ENCODE measurements at regions not wholly inside any gene's neighbourhood (a gene's known extent, or its start where the extent isn't known, plus 50 kb on each side); places are given as distances from the start of the nearest gene placed in this dataset.

DNA sequence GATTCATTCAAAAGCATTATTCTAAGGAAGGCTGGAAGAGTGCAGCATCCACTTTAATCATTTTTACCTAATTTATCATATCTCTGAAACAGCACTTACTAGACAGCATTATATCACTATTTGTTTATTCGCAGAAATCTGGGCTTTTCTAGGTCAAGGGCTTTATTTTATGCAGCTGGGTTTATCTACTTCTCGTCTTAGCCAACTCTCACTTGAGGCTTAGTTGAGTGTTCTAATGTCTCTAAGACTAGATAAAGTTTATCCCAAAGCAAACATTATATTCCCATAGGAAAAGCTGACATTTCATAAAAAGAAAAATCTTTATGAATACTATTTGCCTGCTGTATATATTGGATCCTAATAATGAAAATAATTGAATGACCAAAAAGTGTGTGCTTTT lies 720.8 kb upstream of the FLRT2 start:
- H2AFZ ChIP-seq (ENCODE audit: low read depth, low read length): no peak overlapping the region
- no CpG with 5 or more reads among the region's 2 CpGs for WGBS
- no peak overlapping the region for H3K4me3 ChIP-seq (ENCODE audit: insufficient read depth in 1 of 2, low read depth in 1 of 2, low read length in 2 of 2)
- no peak overlapping the region for H3K27ac ChIP-seq (ENCODE audit: low read length, poor library complexity, severe bottlenecking)
- H3K36me3 ChIP-seq (ENCODE audit: control insufficient read depth in 1 of 2, insufficient read depth in 2 of 2, low read depth in 1 of 2, low read length in 2 of 2): no peaks in the 10 kb centered on the region
- H3K23ac ChIP-seq (ENCODE audit: low read length in 2 of 2): no peak overlapping the region
- H2BK15ac ChIP-seq (ENCODE audit: low read depth, poor library complexity, severe bottlenecking): no peak overlapping the region
- no peak overlapping the region for H3K4me2 ChIP-seq (ENCODE audit: low read length, poor library complexity, severe bottlenecking)
- H4K8ac ChIP-seq (ENCODE audit: low read length): no peak overlapping the region
- H3K79me1 ChIP-seq (replicated peaks; ENCODE audit: low read length, poor library complexity, severe bottlenecking): no peaks in the 10 kb centered on the region
- no peak overlapping the region for H4K91ac ChIP-seq (ENCODE audit: low read length)
- no peak overlapping the region for H2BK12ac ChIP-seq (ENCODE audit: low read length in 2 of 2)
- H3K14ac ChIP-seq (ENCODE audit: low read length in 2 of 2): no peak overlapping the region
- H3K18ac ChIP-seq (ENCODE audit: low read depth in 1 of 2, low read length in 2 of 2): no peak overlapping the region
- no peaks in the 10 kb centered on the region for H3K4me1 ChIP-seq (ENCODE audit: control insufficient read depth, insufficient read depth, low read depth, low read length)
- H2BK120ac ChIP-seq (ENCODE audit: low read depth, low read length): no peak overlapping the region
- no peak overlapping the region for H3K4ac ChIP-seq (ENCODE audit: low read depth in 1 of 2, low read length in 2 of 2)
- H3K9ac ChIP-seq (ENCODE audit: low read length): no peak overlapping the region
- H3K9me3 ChIP-seq (ENCODE audit: control insufficient read depth, low read length): no peaks in the 10 kb centered on the region
- H2AK5ac ChIP-seq (ENCODE audit: low read length, severe bottlenecking): no peak overlapping the region
- DNase-seq: no peak
- no peak overlapping the region for H2BK5ac ChIP-seq (ENCODE audit: low read depth, low read length, poor library complexity, severe bottlenecking)
- no peaks in the 10 kb centered on the region for H3K27me3 ChIP-seq (ENCODE audit: control insufficient read depth in 1 of 2, insufficient read depth in 1 of 2, low read length in 2 of 2)

DNA sequence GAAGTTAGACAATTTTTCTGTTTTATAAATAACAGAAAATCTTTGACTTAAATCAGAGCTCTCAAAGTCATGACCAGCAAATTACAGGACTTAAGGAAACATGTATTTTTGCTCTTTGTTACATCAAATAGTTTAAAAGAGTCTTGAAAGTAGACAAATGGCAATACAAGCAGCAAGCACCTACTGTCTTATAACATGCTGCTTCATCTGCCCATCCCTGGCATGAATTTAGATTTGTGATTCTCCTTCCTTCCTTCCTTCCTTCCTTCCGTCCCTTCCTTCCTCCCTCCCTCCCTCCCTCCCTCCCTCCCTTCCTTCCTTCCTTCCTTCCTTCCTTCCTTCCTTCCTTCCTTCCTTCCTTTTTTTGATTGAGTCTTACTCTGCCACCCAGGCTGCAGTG lies 715.6 kb upstream of the FLRT2 start:
- DNase-seq: no peak
- 100% methylated on average over 1 of the region's 1 CpG for WGBS
- no peaks in the 10 kb centered on the region for H3K27me3 ChIP-seq (ENCODE audit: control insufficient read depth in 1 of 2, insufficient read depth in 1 of 2, low read length in 2 of 2)
- H3K4me2 ChIP-seq (ENCODE audit: low read length, poor library complexity, severe bottlenecking): no peak overlapping the region
- no peak overlapping the region for H2BK5ac ChIP-seq (ENCODE audit: low read depth, low read length, poor library complexity, severe bottlenecking)
- H4K91ac ChIP-seq (ENCODE audit: low read length): no peak overlapping the region
- no peak overlapping the region for H2BK12ac ChIP-seq (ENCODE audit: low read length in 2 of 2)
- H3K4me3 ChIP-seq (ENCODE audit: insufficient read depth in 1 of 2, low read depth in 1 of 2, low read length in 2 of 2): no peak overlapping the region
- H3K27ac ChIP-seq (ENCODE audit: low read length, poor library complexity, severe bottlenecking): no peak overlapping the region
- H3K23ac ChIP-seq (ENCODE audit: low read length in 2 of 2): no peak overlapping the region
- no peaks in the 10 kb centered on the region for H3K9me3 ChIP-seq (ENCODE audit: control insufficient read depth, low read length)
- no peak overlapping the region for H3K18ac ChIP-seq (ENCODE audit: low read depth in 1 of 2, low read length in 2 of 2)
- H2AK5ac ChIP-seq (ENCODE audit: low read length, severe bottlenecking): no peak overlapping the region
- no peaks in the 10 kb centered on the region for H3K4me1 ChIP-seq (ENCODE audit: control insufficient read depth, insufficient read depth, low read depth, low read length)
- H2BK15ac ChIP-seq (ENCODE audit: low read depth, poor library complexity, severe bottlenecking): no peak overlapping the region
- no peak overlapping the region for H2BK120ac ChIP-seq (ENCODE audit: low read depth, low read length)
- no peak overlapping the region for H2AFZ ChIP-seq (ENCODE audit: low read depth, low read length)
- no peak overlapping the region for H4K8ac ChIP-seq (ENCODE audit: low read length)
- H3K14ac ChIP-seq (ENCODE audit: low read length in 2 of 2): no peak overlapping the region
- H3K4ac ChIP-seq (ENCODE audit: low read depth in 1 of 2, low read length in 2 of 2): no peak overlapping the region
- H3K36me3 ChIP-seq (ENCODE audit: control insufficient read depth in 1 of 2, insufficient read depth in 2 of 2, low read depth in 1 of 2, low read length in 2 of 2): no peaks in the 10 kb centered on the region
- H3K9ac ChIP-seq (ENCODE audit: low read length): no peak overlapping the region
- H3K79me1 ChIP-seq (replicated peaks; ENCODE audit: low read length, poor library complexity, severe bottlenecking): no peaks in the 10 kb centered on the region

DNA sequence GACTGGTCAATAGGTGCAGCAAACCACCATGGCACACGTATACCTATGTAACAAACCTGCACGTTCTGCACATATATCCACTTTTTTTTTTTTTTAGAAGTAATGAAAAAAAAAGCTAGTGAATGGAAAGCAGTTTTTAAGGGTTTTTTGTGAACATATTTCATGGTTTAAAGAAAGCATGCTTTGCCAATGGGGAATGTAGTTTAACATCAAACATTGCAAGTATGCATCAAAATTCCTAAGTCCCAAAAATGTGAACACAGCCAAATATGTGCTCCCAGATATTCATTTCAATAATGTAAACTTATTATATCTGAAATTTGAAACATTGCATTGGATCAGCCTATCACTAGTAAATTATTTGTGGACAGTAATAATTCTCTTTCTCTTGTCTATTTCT lies 710.4 kb upstream of the FLRT2 start:
- Histone ChIP-seq H3K4me2 (ENCODE audit: low read length, poor library complexity, severe bottlenecking) (no peak overlapping the region), H4K91ac (ENCODE audit: low read length) (no peak overlapping the region), H3K79me1 (replicated peaks; ENCODE audit: low read length, poor library complexity, severe bottlenecking) (no peaks in the 10 kb centered on the region), H3K27ac (ENCODE audit: low read length, poor library complexity, severe bottlenecking) (no peak overlapping the region), H3K4ac (ENCODE audit: low read depth in 1 of 2, low read length in 2 of 2) (no peak overlapping the region), H2BK5ac (ENCODE audit: low read depth, low read length, poor library complexity, severe bottlenecking) (no peak overlapping the region), H3K9ac (ENCODE audit: low read length) (no peak overlapping the region), H3K18ac (ENCODE audit: low read depth in 1 of 2, low read length in 2 of 2) (no peak overlapping the region), H2BK12ac (ENCODE audit: low read length in 2 of 2) (no peak overlapping the region), H2AFZ (ENCODE audit: low read depth, low read length) (no peak overlapping the region), H2BK15ac (ENCODE audit: low read depth, poor library complexity, severe bottlenecking) (no peak overlapping the region), H3K4me3 (ENCODE audit: insufficient read depth in 1 of 2, low read depth in 1 of 2, low read length in 2 of 2) (no peak overlapping the region), H4K8ac (ENCODE audit: low read length) (no peak overlapping the region), H2AK5ac (ENCODE audit: low read length, severe bottlenecking) (no peak overlapping the region), H3K14ac (ENCODE audit: low read length in 2 of 2) (no peak overlapping the region), H3K36me3 (ENCODE audit: control insufficient read depth in 1 of 2, insufficient read depth in 2 of 2, low read depth in 1 of 2, low read length in 2 of 2) (no peaks in the 10 kb centered on the region), H3K4me1 (ENCODE audit: control insufficient read depth, insufficient read depth, low read depth, low read length) (no peaks in the 10 kb centered on the region), H3K27me3 (ENCODE audit: control insufficient read depth in 1 of 2, insufficient read depth in 1 of 2, low read length in 2 of 2) (no peaks in the 10 kb centered on the region), H2BK120ac (ENCODE audit: low read depth, low read length) (no peak overlapping the region), H3K23ac (ENCODE audit: low read length in 2 of 2) (no peak overlapping the region), H3K9me3 (ENCODE audit: control insufficient read depth, low read length) (no peaks in the 10 kb centered on the region)
- no peak for DNase-seq
- WGBS: no CpG with 5 or more reads among the region's 2 CpGs

DNA sequence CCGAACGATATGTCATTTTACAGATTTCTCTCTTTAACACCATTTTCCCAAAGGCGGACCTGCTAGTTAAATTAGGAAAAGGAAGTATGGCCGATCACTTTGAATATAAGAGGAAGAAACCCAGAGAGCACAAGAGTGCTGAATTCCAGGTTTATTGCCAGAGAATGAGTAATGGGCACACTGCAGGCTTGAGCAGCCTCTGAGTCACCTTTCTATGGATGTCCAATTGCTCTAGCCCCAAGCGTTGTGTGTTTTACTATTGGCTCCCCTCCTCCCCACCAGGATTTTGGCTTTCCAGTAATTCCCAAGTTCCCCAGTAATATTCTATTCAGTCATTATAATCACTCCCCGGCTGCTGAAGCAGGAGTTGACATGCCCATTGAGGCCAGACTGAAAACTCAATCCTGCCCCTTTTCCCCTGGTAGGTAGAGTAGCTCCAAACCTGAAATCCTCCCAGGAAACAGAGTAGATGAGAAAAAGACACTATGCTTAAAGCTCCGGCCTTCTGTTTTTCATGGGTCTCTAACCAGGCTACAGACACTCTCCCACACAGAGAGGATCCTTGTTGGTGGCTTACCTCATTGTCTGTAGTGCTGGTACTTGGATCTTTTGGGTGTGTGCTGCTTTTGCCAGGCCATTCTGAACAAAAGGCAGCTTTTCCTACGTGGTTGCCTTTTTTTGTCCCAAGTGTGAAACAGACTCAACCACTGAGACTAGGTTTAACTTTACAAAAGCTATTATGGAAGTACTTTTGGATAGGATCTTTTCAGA lies 704.3 kb upstream of the FLRT2 start:
- H2BK15ac ChIP-seq (ENCODE audit: low read depth, poor library complexity, severe bottlenecking): no peak overlapping the region
- H3K4me1 ChIP-seq (ENCODE audit: control insufficient read depth, insufficient read depth, low read depth, low read length): peaks cover 2% of the 10 kb centered on the region
- DNase-seq: no peak

More for the DNA sequence above, 704.3 kb upstream of the FLRT2 start:
- Histone ChIP-seq H3K9ac (ENCODE audit: low read length) (no peak overlapping the region), H3K27ac (ENCODE audit: low read length, poor library complexity, severe bottlenecking) (no peak overlapping the region), H3K27me3 (ENCODE audit: control insufficient read depth in 1 of 2, insufficient read depth in 1 of 2, low read length in 2 of 2) (no peaks in the 10 kb centered on the region), H3K18ac (ENCODE audit: low read depth in 1 of 2, low read length in 2 of 2) (no peak overlapping the region), H3K4ac (ENCODE audit: low read depth in 1 of 2, low read length in 2 of 2) (no peak overlapping the region), H4K8ac (ENCODE audit: low read length) (no peak overlapping the region), H2AFZ (ENCODE audit: low read depth, low read length) (no peak overlapping the region), H3K14ac (ENCODE audit: low read length in 2 of 2) (no peak overlapping the region), H3K23ac (ENCODE audit: low read length in 2 of 2) (no peak overlapping the region), H2BK120ac (ENCODE audit: low read depth, low read length) (no peak overlapping the region), H4K91ac (ENCODE audit: low read length) (no peak overlapping the region), H3K4me2 (ENCODE audit: low read length, poor library complexity, severe bottlenecking) (no peak overlapping the region), H2BK5ac (ENCODE audit: low read depth, low read length, poor library complexity, severe bottlenecking) (no peak overlapping the region), H2BK12ac (ENCODE audit: low read length in 2 of 2) (no peak overlapping the region), H3K36me3 (ENCODE audit: control insufficient read depth in 1 of 2, insufficient read depth in 2 of 2, low read depth in 1 of 2, low read length in 2 of 2) (no peaks in the 10 kb centered on the region), H3K79me1 (replicated peaks; ENCODE audit: low read length, poor library complexity, severe bottlenecking) (no peaks in the 10 kb centered on the region), H3K9me3 (ENCODE audit: control insufficient read depth, low read length) (no peaks in the 10 kb centered on the region), H2AK5ac (ENCODE audit: low read length, severe bottlenecking) (no peak overlapping the region), H3K4me3 (ENCODE audit: insufficient read depth in 1 of 2, low read depth in 1 of 2, low read length in 2 of 2) (no peak overlapping the region)
- WGBS: 91% methylated on average over 6 of the region's 8 CpGs
